ENCODE measurements at regions not wholly inside any gene's neighbourhood (a gene's known extent, or its start where the extent isn't known, plus 50 kb on each side); places are given as distances from the start of the nearest gene placed in this dataset.
A peak's percentile ranks its signal among the peaks of the same experiment; 100 is the strongest.

DNA sequence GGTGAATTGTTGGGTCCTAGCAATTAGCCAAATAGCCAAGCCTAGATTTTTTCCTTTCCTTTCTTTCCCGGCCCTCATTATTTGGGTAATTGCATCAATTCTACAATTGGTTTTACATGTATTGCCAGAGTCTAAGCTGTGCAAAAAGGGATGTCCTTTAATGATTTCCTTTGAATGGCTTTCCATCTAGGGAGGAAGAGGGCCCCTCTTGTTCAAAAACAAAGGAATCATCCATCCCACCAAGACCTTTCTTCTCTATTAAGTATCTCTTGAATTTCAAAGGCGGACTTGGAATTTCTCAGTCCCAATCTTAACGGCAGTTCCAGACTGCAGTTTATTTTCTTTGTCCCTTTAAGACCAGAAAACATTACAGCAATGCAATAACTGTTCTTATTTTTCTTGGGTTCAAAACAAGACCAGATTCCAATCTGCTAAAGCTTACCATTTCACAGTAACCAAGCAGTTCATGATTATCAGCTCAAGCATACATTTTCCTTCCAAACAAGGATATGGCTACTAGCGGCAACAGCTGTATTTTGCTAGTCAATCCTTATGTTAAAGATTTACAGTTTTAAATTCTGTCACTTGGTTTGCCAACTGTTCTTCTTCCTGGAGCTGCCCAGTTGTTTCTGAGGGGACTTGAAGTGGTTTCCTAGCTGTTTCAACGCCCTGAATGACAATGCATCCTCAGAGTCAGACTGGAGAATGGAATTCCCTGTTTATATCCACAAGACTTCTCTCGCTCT, 91.4 kb upstream of the LRIG1 start:
- TF ChIP-seq, protein P1, sequence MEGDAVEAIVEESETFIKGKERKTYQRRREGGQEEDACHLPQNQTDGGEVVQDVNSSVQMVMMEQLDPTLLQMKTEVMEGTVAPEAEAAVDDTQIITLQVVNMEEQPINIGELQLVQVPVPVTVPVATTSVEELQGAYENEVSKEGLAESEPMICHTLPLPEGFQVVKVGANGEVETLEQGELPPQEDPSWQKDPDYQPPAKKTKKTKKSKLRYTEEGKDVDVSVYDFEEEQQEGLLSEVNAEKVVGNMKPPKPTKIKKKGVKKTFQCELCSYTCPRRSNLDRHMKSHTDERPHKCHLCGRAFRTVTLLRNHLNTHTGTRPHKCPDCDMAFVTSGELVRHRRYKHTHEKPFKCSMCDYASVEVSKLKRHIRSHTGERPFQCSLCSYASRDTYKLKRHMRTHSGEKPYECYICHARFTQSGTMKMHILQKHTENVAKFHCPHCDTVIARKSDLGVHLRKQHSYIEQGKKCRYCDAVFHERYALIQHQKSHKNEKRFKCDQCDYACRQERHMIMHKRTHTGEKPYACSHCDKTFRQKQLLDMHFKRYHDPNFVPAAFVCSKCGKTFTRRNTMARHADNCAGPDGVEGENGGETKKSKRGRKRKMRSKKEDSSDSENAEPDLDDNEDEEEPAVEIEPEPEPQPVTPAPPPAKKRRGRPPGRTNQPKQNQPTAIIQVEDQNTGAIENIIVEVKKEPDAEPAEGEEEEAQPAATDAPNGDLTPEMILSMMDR (IDR thresholded peaks at IDR 0.05; ENCODE audit: borderline replicate concordance, extremely low read depth, insufficient read depth) = no peak
- Histone ChIP-seq H3K27ac (ENCODE audit: low read depth in 2 of 2, low read length in 2 of 2) (no peak overlapping the region), H3K36me3 (ENCODE audit: control insufficient read depth in 2 of 3, insufficient read depth in 3 of 3, low read length in 3 of 3) (no peaks in the 10 kb centered on the region), H3K27me3 (ENCODE audit: control insufficient read depth, insufficient read depth, low read length) (no peaks in the 10 kb centered on the region), H3K4me1 (ENCODE audit: control insufficient read depth in 2 of 3, insufficient read depth in 2 of 3, low read depth in 1 of 3, low read length in 3 of 3) (no peaks in the 10 kb centered on the region), H3K9me3 (ENCODE audit: control insufficient read depth in 2 of 3, insufficient read depth in 1 of 3, low read length in 3 of 3) (no peaks in the 10 kb centered on the region), H3K9ac (ENCODE audit: low read length in 3 of 3) (no peak overlapping the region), H3K4me3 (ENCODE audit: low read length in 3 of 3) (no peak overlapping the region)
- FAIRE-seq = no peak
- peak in 1 of 5 donors; percentile 34 for DNase-seq
- intact Hi-C loops (cut with DNase I) = no loop called here

DNA sequence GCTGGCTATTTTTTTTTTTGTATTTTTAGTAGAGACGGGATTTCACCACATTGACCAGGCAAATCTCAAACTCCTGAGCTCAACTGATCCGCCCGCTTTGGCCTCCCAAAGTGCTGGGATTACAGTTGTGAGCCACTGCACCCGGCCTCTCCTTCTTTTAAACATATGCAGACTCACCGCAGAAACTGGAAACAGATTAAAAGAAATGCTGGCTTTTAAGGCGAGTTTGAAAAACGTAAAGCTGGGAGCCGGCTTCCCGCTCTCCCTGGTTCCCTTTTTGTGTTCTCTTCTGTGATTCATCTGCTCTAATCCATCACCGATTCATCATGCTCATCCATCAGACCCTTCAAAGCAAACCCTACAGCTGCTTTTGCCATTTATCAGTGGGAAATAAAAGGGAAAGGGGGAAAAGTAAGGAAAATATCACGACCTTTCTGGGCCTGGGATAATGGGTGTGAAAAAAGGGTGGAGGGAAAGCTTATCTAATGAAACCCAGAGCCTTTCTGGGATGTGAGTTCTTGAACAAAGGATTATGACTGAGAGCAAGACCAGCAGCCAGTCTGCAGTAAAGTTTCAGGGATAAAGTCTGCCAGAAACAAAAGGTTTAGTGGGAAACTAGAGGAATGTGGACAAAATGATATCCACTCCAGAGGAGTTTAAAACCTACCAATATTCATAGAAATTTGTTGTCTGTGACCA, 92.3 kb upstream of the LRIG1 start:
- DNase-seq = no peak
- Histone ChIP-seq H3K4me1 (ENCODE audit: control insufficient read depth in 2 of 3, insufficient read depth in 2 of 3, low read depth in 1 of 3, low read length in 3 of 3) (no peaks in the 10 kb centered on the region), H3K9me3 (ENCODE audit: control insufficient read depth in 2 of 3, insufficient read depth in 1 of 3, low read length in 3 of 3) (no peaks in the 10 kb centered on the region), H3K27ac (ENCODE audit: low read depth in 2 of 2, low read length in 2 of 2) (no peak overlapping the region), H3K27me3 (ENCODE audit: control insufficient read depth, insufficient read depth, low read length) (no peaks in the 10 kb centered on the region), H3K4me3 (ENCODE audit: low read length in 3 of 3) (no peak overlapping the region), H3K36me3 (ENCODE audit: control insufficient read depth in 2 of 3, insufficient read depth in 3 of 3, low read length in 3 of 3) (no peaks in the 10 kb centered on the region), H3K9ac (ENCODE audit: low read length in 3 of 3) (no peak overlapping the region)
- intact Hi-C loops (cut with DNase I) = no loop called here
- TF ChIP-seq, protein P1 (IDR thresholded peaks at IDR 0.05; ENCODE audit: borderline replicate concordance, extremely low read depth, insufficient read depth) = no peak
- no peak for FAIRE-seq

DNA sequence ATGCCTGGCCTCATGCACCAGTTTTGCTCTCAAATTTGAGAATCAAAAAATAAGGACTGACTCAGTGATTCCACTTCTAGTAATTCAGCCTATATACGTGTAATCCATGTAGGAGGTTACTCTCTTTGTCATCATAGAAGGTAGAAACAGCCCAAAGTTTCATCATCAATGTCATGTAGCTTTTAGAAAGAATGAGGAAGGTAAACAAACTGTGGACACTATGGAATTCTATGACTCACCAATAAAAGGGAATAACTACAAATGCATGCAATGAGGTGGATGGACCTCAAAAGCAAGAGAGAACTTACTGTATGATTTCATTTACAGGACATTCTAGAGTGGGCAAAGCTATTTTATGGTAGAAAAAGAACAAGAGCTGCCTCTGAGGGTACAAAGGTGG, 93.2 kb upstream of the LRIG1 start:
- FAIRE-seq (no peak), DNase-seq (no peak)
- no peaks in the 10 kb centered on the region for H3K36me3 ChIP-seq (ENCODE audit: control insufficient read depth in 2 of 3, insufficient read depth in 3 of 3, low read length in 3 of 3)
- no peaks in the 10 kb centered on the region for H3K9me3 ChIP-seq (ENCODE audit: control insufficient read depth in 2 of 3, insufficient read depth in 1 of 3, low read length in 3 of 3)
- H3K4me3 ChIP-seq (ENCODE audit: low read length in 3 of 3) = no peak overlapping the region
- H3K4me1 ChIP-seq (ENCODE audit: control insufficient read depth in 2 of 3, insufficient read depth in 2 of 3, low read depth in 1 of 3, low read length in 3 of 3) = no peaks in the 10 kb centered on the region
- H3K27ac ChIP-seq (ENCODE audit: low read depth in 2 of 2, low read length in 2 of 2) = no peak overlapping the region
- no peak overlapping the region for H3K9ac ChIP-seq (ENCODE audit: low read length in 3 of 3)
- H3K27me3 ChIP-seq (ENCODE audit: control insufficient read depth, insufficient read depth, low read length) = no peaks in the 10 kb centered on the region
- TF ChIP-seq, protein P1 (IDR thresholded peaks at IDR 0.05; ENCODE audit: borderline replicate concordance, extremely low read depth, insufficient read depth) = no peak
- intact Hi-C loops (cut with DNase I) = no loop called here

Measured in kidney (tissue), 13 donors.